Astrocyte (in vitro differentiated cells and primary cell): ENCODE measurements at regions not wholly inside any gene's neighbourhood (a gene's known extent, or its start where the extent isn't known, plus 50 kb on each side); places are given as distances from the start of the nearest gene placed in this dataset.

ENCODE experiments used
- DNase-seq: peaks from one replicate; pipeline ENCODE4 v3.0.0-alpha.2; 2010; ENCODE audit warnings: low read depth
- FAIRE-seq: peaks from 2 replicates; lab custom pipeline; 2011; peaks lifted over from hg19 to GRCh38; lab: Jason Lieb, UNC
- H2AFZ ChIP-seq: 2 replicates; pipeline ENCODE4 v1.6.0; 2012; ENCODE audit warnings: low read depth, low read length, inconsistent platforms
- H3K27ac ChIP-seq: 2 replicates; pipeline ENCODE4 v1.5.1; 2011; ENCODE audit warnings: low read depth, low read length, inconsistent platforms
- H3K27me3 ChIP-seq: 2 replicates; pipeline ENCODE4 v1.6.0; 2011; ENCODE audit warnings: low read length, inconsistent platforms; ENCODE audit not compliant: insufficient read depth
- H3K36me3 ChIP-seq: 2 replicates; pipeline ENCODE4 v1.5.1; 2011; ENCODE audit warnings: low read length, inconsistent platforms; ENCODE audit not compliant: insufficient read depth
- H3K4me1 ChIP-seq: 2 replicates; pipeline ENCODE4 v1.5.1; 2011; ENCODE audit warnings: low read length, inconsistent platforms; ENCODE audit not compliant: insufficient read depth
- H3K4me2 ChIP-seq: 2 replicates; pipeline ENCODE4 v1.6.0; 2012; ENCODE audit warnings: low read length, inconsistent platforms
- H3K4me3 ChIP-seq: 2 replicates; pipeline ENCODE4 v1.5.1; 2011; ENCODE audit warnings: low read depth, mild to moderate bottlenecking, low read length, inconsistent platforms; ENCODE audit not compliant: insufficient read depth
- H3K79me2 ChIP-seq: 2 replicates; pipeline ENCODE4 v1.6.0; 2012; ENCODE audit warnings: mild to moderate bottlenecking, low read length, inconsistent platforms; ENCODE audit not compliant: insufficient read depth
- H3K9ac ChIP-seq: 2 replicates; pipeline ENCODE4 v1.6.0; 2012; ENCODE audit warnings: mild to moderate bottlenecking, low read length, inconsistent platforms
- H3K9me3 ChIP-seq: 2 replicates; pipeline ENCODE4 v1.5.1; 2012; ENCODE audit warnings: low read depth, mild to moderate bottlenecking, low read length, inconsistent platforms; ENCODE audit not compliant: insufficient read depth
- H4K20me1 ChIP-seq: 2 replicates; pipeline ENCODE4 v1.6.0; 2012; ENCODE audit warnings: low read length, inconsistent platforms; ENCODE audit not compliant: insufficient read depth
- H3K27ac Mint-ChIP-seq: one replicate; pipeline ENCODE4 v1.8.0; 2021; ENCODE audit warnings: mild to moderate bottlenecking, mixed read lengths; ENCODE audit not compliant: unreplicated experiment
- H3K27me3 Mint-ChIP-seq: one replicate; pipeline ENCODE4 v1.8.0; 2021; ENCODE audit warnings: low read depth, mixed read lengths; ENCODE audit not compliant: unreplicated experiment
- H3K36me3 Mint-ChIP-seq: one replicate; pipeline ENCODE4 v1.8.0; 2021; ENCODE audit warnings: low read depth, mixed read lengths; ENCODE audit not compliant: unreplicated experiment
- H3K4me1 Mint-ChIP-seq: one replicate; pipeline ENCODE4 v1.8.0; 2021; ENCODE audit warnings: low read depth, mixed read lengths; ENCODE audit not compliant: unreplicated experiment
- H3K4me3 Mint-ChIP-seq: one replicate; pipeline ENCODE4 v1.8.0; 2021; ENCODE audit warnings: mild to moderate bottlenecking, moderate library complexity, mixed read lengths; ENCODE audit not compliant: unreplicated experiment
- H3K9me3 Mint-ChIP-seq: one replicate; pipeline ENCODE4 v1.8.0; 2021; ENCODE audit warnings: mild to moderate bottlenecking, mixed read lengths; ENCODE audit not compliant: unreplicated experiment
- CTCF ChIP-seq: IDR thresholded peaks from 2 replicates; pipeline ENCODE4 v1.5.1; 2011; ENCODE audit warnings: low read depth, mild to moderate bottlenecking, inconsistent platforms, low read length, moderate library complexity; ENCODE audit not compliant: insufficient read depth
- EZH2 ChIP-seq: IDR thresholded peaks from 2 replicates; pipeline ENCODE4 v1.6.1; 2012; ENCODE audit warnings: mild to moderate bottlenecking, low read length, inconsistent platforms; ENCODE audit not compliant: insufficient read depth

GRCh38 chr20:55714082-55714481, 291.2 kb downstream of the CBLN4 start:
- Histone ChIP-seq H3K4me1 (no peaks in the 10 kb centered on the region), H4K20me1 (no peaks in the 10 kb centered on the region), H3K9ac (no peak overlapping the region), H3K9me3 (peaks cover 5% of the 10 kb centered on the region), H3K27me3 (no peaks in the 10 kb centered on the region), H3K36me3 (no peaks in the 10 kb centered on the region), H3K79me2 (no peaks in the 10 kb centered on the region), H3K4me2 (no peak overlapping the region), H3K4me3 (no peak overlapping the region), H3K27ac (no peak overlapping the region), H2AFZ (no peak overlapping the region)
- Mint-ChIP-seq H3K27me3 (no peaks in the 10 kb centered on the region), H3K36me3 (no peaks in the 10 kb centered on the region), H3K27ac (no peak overlapping the region), H3K4me1 (no peaks in the 10 kb centered on the region), H3K9me3 (peaks cover 3% of the 10 kb centered on the region), H3K4me3 (no peak overlapping the region)
- no peak for TF ChIP-seq EZH2
- no peak for TF ChIP-seq CTCF
- no peak for FAIRE-seq
- DNase-seq: no peak

- Histone ChIP-seq H3K4me2 (no peak overlapping the region), H4K20me1 (no peaks in the 10 kb centered on the region), H3K9me3 (peaks cover 3% of the 10 kb centered on the region), H3K9ac (no peak overlapping the region), H3K79me2 (no peaks in the 10 kb centered on the region), H3K27me3 (no peaks in the 10 kb centered on the region), H3K4me3 (no peak overlapping the region), H3K4me1 (no peaks in the 10 kb centered on the region), H3K27ac (no peak overlapping the region), H2AFZ (no peak overlapping the region), H3K36me3 (no peaks in the 10 kb centered on the region)
- no peaks in the 10 kb centered on the region for H3K27me3 Mint-ChIP-seq
- H3K36me3 Mint-ChIP-seq: no peaks in the 10 kb centered on the region
- FAIRE-seq: no peak
- peaks cover 4% of the 10 kb centered on the region for H3K9me3 Mint-ChIP-seq
- H3K4me3 Mint-ChIP-seq: no peak overlapping the region
- no peak for DNase-seq
- H3K27ac Mint-ChIP-seq: no peak overlapping the region
- no peaks in the 10 kb centered on the region for H3K4me1 Mint-ChIP-seq
- TF ChIP-seq CTCF: no peak
Measured at GRCh38 chr20:55704458-55704857, 300.9 kb downstream of the CBLN4 start.

GRCh38 chr20:55701467-55701866, 303.9 kb downstream of the CBLN4 start:
- FAIRE-seq: no peak
- Histone ChIP-seq H3K36me3 (no peaks in the 10 kb centered on the region), H3K4me2 (no peak overlapping the region), H3K4me3 (no peak overlapping the region), H3K9me3 (peaks cover 3% of the 10 kb centered on the region), H3K27ac (no peak overlapping the region), H3K4me1 (no peaks in the 10 kb centered on the region), H2AFZ (no peak overlapping the region), H3K27me3 (no peaks in the 10 kb centered on the region), H3K9ac (no peak overlapping the region), H3K79me2 (no peaks in the 10 kb centered on the region), H4K20me1 (no peaks in the 10 kb centered on the region)
- no peak for TF ChIP-seq EZH2
- no peak for DNase-seq
- no peaks in the 10 kb centered on the region for H3K36me3 Mint-ChIP-seq
- no peak overlapping the region for H3K27ac Mint-ChIP-seq
- no peaks in the 10 kb centered on the region for H3K27me3 Mint-ChIP-seq
- H3K4me3 Mint-ChIP-seq: no peak overlapping the region
- H3K9me3 Mint-ChIP-seq: peaks cover 5% of the 10 kb centered on the region
- H3K4me1 Mint-ChIP-seq: no peaks in the 10 kb centered on the region
